H9 (cell line): ENCODE measurements at regions not wholly inside any gene's neighbourhood (a gene's known extent, or its start where the extent isn't known, plus 50 kb on each side); places are given as distances from the start of the nearest gene placed in this dataset.

Experiments used
- DNase-seq: peaks from one replicate; pipeline ENCODE4 v3.0.0-alpha.2; 2017
- H2AFZ ChIP-seq: one replicate; pipeline ENCODE4 v1.6.1; 2013; ENCODE audit warnings: mild to moderate bottlenecking, low read length, control low read depth, moderate library complexity
- H2AK5ac ChIP-seq: 2 replicates; pipeline ENCODE4 v1.6.1; 2013; ENCODE audit warnings: low read length, control low read depth, mixed read lengths; ENCODE audit not compliant: insufficient read length
- H2BK120ac ChIP-seq: one replicate; pipeline ENCODE4 v1.6.1; 2013; ENCODE audit warnings: low read depth, mild to moderate bottlenecking, low read length, control low read depth, inconsistent platforms; ENCODE audit not compliant: poor library complexity, severe bottlenecking
- H2BK12ac ChIP-seq: 2 replicates; pipeline ENCODE4 v1.6.1; 2013; ENCODE audit warnings: low read length, control low read depth, mixed read lengths, low read depth; ENCODE audit not compliant: insufficient read length
- H2BK15ac ChIP-seq: 2 replicates; pipeline ENCODE4 v1.6.1; 2013; ENCODE audit warnings: low read depth, low read length, control low read depth
- H2BK20ac ChIP-seq: one replicate; pipeline ENCODE4 v1.6.1; 2013; ENCODE audit warnings: low read depth, mild to moderate bottlenecking, low read length, control low read depth, inconsistent platforms; ENCODE audit not compliant: poor library complexity, severe bottlenecking
- H2BK5ac ChIP-seq: 2 replicates; pipeline ENCODE4 v1.6.1; 2013; ENCODE audit warnings: low read length, control low read depth, mixed read lengths; ENCODE audit not compliant: insufficient read length
- H3K14ac ChIP-seq: 2 replicates; pipeline ENCODE4 v1.6.1; 2013; ENCODE audit warnings: low read length, control low read depth; ENCODE audit not compliant: insufficient read depth
- H3K18ac ChIP-seq: 2 replicates; pipeline ENCODE4 v1.6.1; 2013; ENCODE audit warnings: low read depth, mild to moderate bottlenecking, mixed read lengths, low read length, control low read depth; ENCODE audit not compliant: insufficient read length
- H3K23ac ChIP-seq: 2 replicates; pipeline ENCODE4 v1.6.1; 2013; ENCODE audit warnings: low read length, control low read depth, mixed read lengths, low read depth; ENCODE audit not compliant: insufficient read length
- H3K23me2 ChIP-seq: 2 replicates; pipeline ENCODE4 v1.6.1; 2013; ENCODE audit warnings: low read depth, mild to moderate bottlenecking, mixed read lengths, low read length, control low read depth; ENCODE audit not compliant: insufficient read length, poor library complexity, severe bottlenecking
- H3K27ac ChIP-seq: 2 replicates; pipeline ENCODE4 v1.5.1; 2013; ENCODE audit warnings: low read length, control low read depth, mixed read lengths, low read depth; ENCODE audit not compliant: insufficient read length
- H3K27me3 ChIP-seq: 2 replicates; pipeline ENCODE4 v1.6.1; 2013; ENCODE audit warnings: low read length, control low read depth, inconsistent platforms; ENCODE audit not compliant: insufficient read depth
- H3K4ac ChIP-seq: 2 replicates; pipeline ENCODE4 v1.6.1; 2013; ENCODE audit warnings: low read depth, mild to moderate bottlenecking, control low read depth, inconsistent platforms, low read length, moderate library complexity
- H3K4me1 ChIP-seq: 2 replicates; pipeline ENCODE4 v1.6.1; 2013; ENCODE audit warnings: low read length, control low read depth, inconsistent platforms; ENCODE audit not compliant: insufficient read depth
- H3K4me2 ChIP-seq: 2 replicates; pipeline ENCODE4 v1.6.1; 2013; ENCODE audit warnings: low read length, control low read depth, mixed read lengths; ENCODE audit not compliant: insufficient read length, insufficient read depth
- H3K56ac ChIP-seq: 2 replicates; pipeline ENCODE4 v1.6.1; 2013; ENCODE audit warnings: low read depth, mild to moderate bottlenecking, mixed read lengths, low read length, control low read depth; ENCODE audit not compliant: insufficient read length
- H3K79me1 ChIP-seq: 2 replicates; pipeline ENCODE4 v1.6.1; 2013; ENCODE audit warnings: low read depth, mild to moderate bottlenecking, moderate library complexity, low read length, control low read depth, inconsistent platforms; ENCODE audit not compliant: insufficient read depth, poor library complexity, severe bottlenecking
- H3K79me2 ChIP-seq: 2 replicates; pipeline ENCODE4 v1.6.1; 2013; ENCODE audit warnings: low read length, control low read depth, inconsistent platforms; ENCODE audit not compliant: insufficient read depth
- H3K9ac ChIP-seq: 2 replicates; pipeline ENCODE4 v1.6.1; 2013; ENCODE audit warnings: low read length, control low read depth, mixed read lengths; ENCODE audit not compliant: insufficient read length; ENCODE audit errors: extremely low read depth
- H3K9me3 ChIP-seq: one replicate; pipeline ENCODE4 v1.6.1; 2013; ENCODE audit warnings: low read depth, low read length, inconsistent platforms; ENCODE audit not compliant: control insufficient read depth
- H3T11ph ChIP-seq: one replicate; pipeline ENCODE4 v1.6.1; 2013; ENCODE audit warnings: mild to moderate bottlenecking, low read length, control low read depth, inconsistent platforms
- H4K20me1 ChIP-seq: one replicate; pipeline ENCODE4 v1.6.1; 2013; ENCODE audit not compliant: control insufficient read depth, insufficient read length, insufficient read depth
- H4K5ac ChIP-seq: 2 replicates; pipeline ENCODE4 v1.6.1; 2013; ENCODE audit warnings: low read depth, mild to moderate bottlenecking, mixed read lengths, low read length, control low read depth; ENCODE audit not compliant: insufficient read length
- H4K8ac ChIP-seq: replicated peaks from 2 replicates; pipeline ENCODE4 v1.6.1; 2013; ENCODE audit warnings: low read length, control low read depth, mixed read lengths, low read depth; ENCODE audit not compliant: insufficient read length
- H4K91ac ChIP-seq: 2 replicates; pipeline ENCODE4 v1.6.1; 2013; ENCODE audit warnings: low read depth, mild to moderate bottlenecking, moderate library complexity, mixed read lengths, low read length, control low read depth; ENCODE audit not compliant: insufficient read length
- H3K27ac Mint-ChIP-seq, 3 experiments: 2 replicates in 2 of 3; 3 replicates in 1 of 3; pipeline ENCODE4 v1.8.0; 2020 to 2021; ENCODE audit warnings: mixed read lengths in 3 of 3, mild to moderate bottlenecking in 1 of 3, moderate library complexity in 1 of 3
- H3K27me3 Mint-ChIP-seq: 2 replicates; pipeline ENCODE4 v1.8.0; 2021; ENCODE audit warnings: low read depth, mild to moderate bottlenecking, moderate library complexity, mixed read lengths
- H3K36me3 Mint-ChIP-seq, 3 experiments: 2 replicates in 2 of 3; 3 replicates in 1 of 3; pipeline ENCODE4 v1.8.0; 2020 to 2021; ENCODE audit warnings: low read depth in 3 of 3, mixed read lengths in 3 of 3; ENCODE audit not compliant: insufficient read depth in 1 of 3
- H3K4me1 Mint-ChIP-seq, 2 experiments: 2 replicates each; pipeline ENCODE4 v1.8.0; 2020; ENCODE audit warnings: mixed read lengths in 2 of 2
- H3K4me3 Mint-ChIP-seq, 2 experiments: 2 replicates in 1 of 2; 3 replicates in 1 of 2; pipeline ENCODE4 v1.8.0; 2020 to 2021; ENCODE audit warnings: mild to moderate bottlenecking in 2 of 2, mixed read lengths in 2 of 2, moderate library complexity in 1 of 2
- H3K9me3 Mint-ChIP-seq, 2 experiments: 2 replicates in 1 of 2; 3 replicates in 1 of 2; pipeline ENCODE4 v1.8.0; 2020; ENCODE audit warnings: mild to moderate bottlenecking in 2 of 2, mixed read lengths in 2 of 2, moderate library complexity in 1 of 2
- WGBS: extraction: QIAGEN DNeasy Blood & Tissue Kit; methylation state at CpG from one replicate; pipeline ENCODE4 v1.1.7; 2013; ENCODE audit warnings: missing lambda C conversion rate, low lambda C conversion rate, mixed read lengths; ENCODE audit not compliant: insufficient read length; ENCODE audit errors: extremely low coverage; 5-methylcytosine and 5-hydroxymethylcytosine counted together
- TF ChIP-seq, protein P1 (sequence below): fragments of 200-600 bp; sonication (generic); conservative IDR thresholded peaks from 3 replicates; pipeline ENCODE4 v1.8.0; 2021; ENCODE audit warnings: antibody characterized with exemption, mild to moderate bottlenecking

DNA sequence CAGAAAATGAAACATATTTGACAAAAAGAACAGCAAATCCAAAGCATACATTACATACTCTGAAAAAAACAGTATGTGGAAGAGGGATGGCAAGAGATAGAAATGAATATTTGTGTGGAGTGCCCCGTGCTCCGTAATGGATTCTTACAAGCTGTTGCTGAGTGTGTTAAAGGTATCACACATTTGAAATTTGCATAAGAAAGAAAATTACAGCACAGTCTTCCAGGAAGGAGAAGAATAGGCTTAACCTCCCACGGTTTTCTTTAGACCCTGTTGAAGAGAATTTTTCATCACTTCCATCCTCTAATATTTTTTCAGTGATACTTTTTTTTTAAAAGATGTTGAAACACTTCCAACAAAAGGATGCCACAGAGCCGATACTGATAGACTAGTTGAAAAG, 1489.4 kb downstream of the RAPGEF2 start:
- Histone ChIP-seq H3K79me2 (no peaks in the 10 kb centered on the region), H3K4me2 (no peak overlapping the region), H3T11ph (no peak overlapping the region), H2BK5ac (no peak overlapping the region), H4K20me1 (no peaks in the 10 kb centered on the region), H4K5ac (no peak overlapping the region), H3K4me1 (peaks cover 3% of the 10 kb centered on the region; the same call in 1 of the 2 replicates), H3K9me3 (no peaks in the 10 kb centered on the region), H4K8ac (no peak overlapping the region), H3K23me2 (no peaks in the 10 kb centered on the region), H2AFZ (no peak overlapping the region), H3K18ac (no peak overlapping the region), H3K9ac (no peak overlapping the region), H2BK120ac (no peak overlapping the region), H2BK12ac (no peak overlapping the region), H3K27ac (no peak overlapping the region), H3K79me1 (no peaks in the 10 kb centered on the region), H3K27me3 (no peaks in the 10 kb centered on the region), H3K56ac (no peak overlapping the region), H3K4ac (no peak overlapping the region), H2BK15ac (no peak overlapping the region), H3K23ac (no peak overlapping the region), H4K91ac (no peak overlapping the region), H3K14ac (no peak overlapping the region), H2AK5ac (no peak overlapping the region), H2BK20ac (no peak overlapping the region)
- peaks cover 19 to 23% of the 10 kb centered on the region in 2 experiments for H3K4me1 Mint-ChIP-seq
- H3K36me3 Mint-ChIP-seq, result 0 out of 7 replicates have a peak, but pooled peaks cover 0 to under 1% (median 0%) of the 10 kb centered on the region in 3 experiments
- TF ChIP-seq, protein P1, sequence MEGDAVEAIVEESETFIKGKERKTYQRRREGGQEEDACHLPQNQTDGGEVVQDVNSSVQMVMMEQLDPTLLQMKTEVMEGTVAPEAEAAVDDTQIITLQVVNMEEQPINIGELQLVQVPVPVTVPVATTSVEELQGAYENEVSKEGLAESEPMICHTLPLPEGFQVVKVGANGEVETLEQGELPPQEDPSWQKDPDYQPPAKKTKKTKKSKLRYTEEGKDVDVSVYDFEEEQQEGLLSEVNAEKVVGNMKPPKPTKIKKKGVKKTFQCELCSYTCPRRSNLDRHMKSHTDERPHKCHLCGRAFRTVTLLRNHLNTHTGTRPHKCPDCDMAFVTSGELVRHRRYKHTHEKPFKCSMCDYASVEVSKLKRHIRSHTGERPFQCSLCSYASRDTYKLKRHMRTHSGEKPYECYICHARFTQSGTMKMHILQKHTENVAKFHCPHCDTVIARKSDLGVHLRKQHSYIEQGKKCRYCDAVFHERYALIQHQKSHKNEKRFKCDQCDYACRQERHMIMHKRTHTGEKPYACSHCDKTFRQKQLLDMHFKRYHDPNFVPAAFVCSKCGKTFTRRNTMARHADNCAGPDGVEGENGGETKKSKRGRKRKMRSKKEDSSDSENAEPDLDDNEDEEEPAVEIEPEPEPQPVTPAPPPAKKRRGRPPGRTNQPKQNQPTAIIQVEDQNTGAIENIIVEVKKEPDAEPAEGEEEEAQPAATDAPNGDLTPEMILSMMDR, result no peak
- peaks cover 3% of the 10 kb centered on the region; the same call in 1 of the 2 replicates for H3K27me3 Mint-ChIP-seq
- WGBS, result no CpG with 5 or more reads among the region's 4 CpGs
- DNase-seq, result no peak
- no peak overlapping the region for H3K4me3 Mint-ChIP-seq
- H3K9me3 Mint-ChIP-seq, result 0 out of 5 replicates have a peak, but pooled peaks cover 0 to 1% of the 10 kb centered on the region in 2 experiments
- H3K27ac Mint-ChIP-seq, result no peak overlapping the region
